ENCODE measurements at regions not wholly inside any gene's neighbourhood (a gene's known extent, or its start where the extent isn't known, plus 50 kb on each side); places are given as distances from the start of the nearest gene placed in this dataset.

DNA sequence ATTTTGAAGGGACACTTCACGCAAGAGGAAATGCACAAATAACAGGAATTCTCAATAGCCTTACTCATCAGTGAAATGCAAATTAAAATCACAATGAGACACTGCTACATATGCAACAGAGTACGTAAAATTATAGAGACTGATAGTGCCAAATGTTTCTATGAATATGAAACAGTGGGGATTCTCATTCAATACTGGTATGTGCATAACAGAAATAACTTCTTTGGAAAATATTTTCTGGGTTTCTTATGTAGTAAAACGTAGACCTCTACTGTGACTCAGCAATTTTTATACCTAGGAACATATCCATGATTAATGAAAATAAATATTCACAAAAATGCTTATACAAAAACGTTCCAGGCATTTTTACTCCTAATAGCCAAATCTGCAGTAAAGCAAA is 1625.2 kb downstream of the MAT2B start:
- no peak overlapping the region for H3K4me3 ChIP-seq (ENCODE audit: low read length)
- no peak for TF ChIP-seq ZNF274 (IDR thresholded peaks at IDR 0.05; ENCODE audit: low read depth, low read length)

- H3K4me3 ChIP-seq (ENCODE audit: low read length), result no peak overlapping the region
- TF ChIP-seq ZNF274 (IDR thresholded peaks at IDR 0.05; ENCODE audit: low read depth, low read length), result no peak
Observed at GRCh38 chr5:165134155-165134554, 1628.7 kb downstream of the MAT2B start.

GRCh38 chr5:165135565-165135964 is 1630.1 kb downstream of the MAT2B start:
- H3K4me3 ChIP-seq (ENCODE audit: low read length), result no peak overlapping the region
- TF ChIP-seq ZNF274 (IDR thresholded peaks at IDR 0.05; ENCODE audit: low read depth, low read length), result no peak

DNA sequence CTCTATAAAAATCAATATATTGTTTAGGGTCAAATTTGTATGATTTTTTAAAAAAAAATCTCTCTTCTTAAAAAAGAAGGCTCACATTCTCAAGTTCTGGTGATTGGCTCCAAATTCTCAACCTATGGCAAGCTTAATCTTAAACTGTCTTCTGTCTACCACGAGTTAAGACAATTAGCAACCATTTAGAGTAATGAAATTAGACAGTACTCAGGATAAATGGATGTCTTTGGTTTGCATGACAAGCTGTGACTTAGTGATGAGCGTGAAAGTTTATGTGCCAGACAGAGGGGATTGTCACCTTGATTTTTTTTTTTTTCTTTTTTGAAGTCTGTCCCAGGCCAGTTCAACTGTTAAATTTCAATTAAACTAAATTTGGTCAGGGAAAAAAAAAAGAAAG is 1632.3 kb downstream of the MAT2B start:
- no peak for TF ChIP-seq ZNF274 (IDR thresholded peaks at IDR 0.05; ENCODE audit: low read depth, low read length)
- H3K4me3 ChIP-seq (ENCODE audit: low read length), result no peak overlapping the region

- no peak for TF ChIP-seq ZNF274 (IDR thresholded peaks at IDR 0.05; ENCODE audit: low read depth, low read length)
- no peak overlapping the region for H3K4me3 ChIP-seq (ENCODE audit: low read length)
Observed at GRCh38 chr5:165138236-165138635, 1632.8 kb downstream of the MAT2B start.

DNA sequence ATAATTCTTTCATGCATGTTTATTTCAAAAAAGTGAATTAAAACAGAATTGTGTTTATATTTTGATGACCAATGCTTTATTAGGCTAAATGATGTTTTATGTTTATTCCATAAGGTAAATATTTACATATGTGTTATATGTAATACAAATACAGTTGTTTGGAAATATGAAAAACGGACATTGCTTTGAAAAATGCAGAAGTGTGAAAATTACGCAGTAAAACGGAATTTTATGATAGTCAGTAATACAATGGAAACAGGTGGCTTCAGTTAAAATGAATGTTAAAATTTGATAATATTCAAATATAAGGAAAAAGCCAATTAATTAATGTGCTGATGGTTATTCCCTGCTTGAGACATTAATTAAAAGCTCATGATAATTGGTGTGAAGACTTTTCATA is 1633.8 kb downstream of the MAT2B start:
- no peak for TF ChIP-seq ZNF274 (IDR thresholded peaks at IDR 0.05; ENCODE audit: low read depth, low read length)
- no peak overlapping the region for H3K4me3 ChIP-seq (ENCODE audit: low read length)

GRCh38 chr5:165139721-165140120 is 1634.3 kb downstream of the MAT2B start:
- TF ChIP-seq ZNF274 (IDR thresholded peaks at IDR 0.05; ENCODE audit: low read depth, low read length), result no peak
- no peak overlapping the region for H3K4me3 ChIP-seq (ENCODE audit: low read length)

DNA sequence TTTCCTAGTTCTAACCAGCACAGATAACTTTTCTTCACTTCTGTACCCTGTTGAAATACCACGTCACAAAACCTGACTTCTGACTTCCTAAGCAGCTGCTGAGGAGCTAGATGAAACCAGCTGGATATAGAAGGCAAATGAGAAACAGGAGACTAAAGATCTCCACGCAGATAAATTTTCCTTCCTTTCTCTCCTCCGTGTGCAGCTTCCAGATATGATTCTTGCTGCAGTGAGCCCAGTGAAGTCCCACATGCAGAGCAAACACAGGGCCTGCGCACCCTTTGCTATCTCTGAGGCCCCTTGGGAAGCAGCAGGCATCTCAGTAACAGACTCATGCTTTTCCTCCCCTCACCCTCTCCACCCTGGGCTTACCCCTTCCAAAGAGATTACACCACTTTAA is 1638.3 kb downstream of the MAT2B start:
- TF ChIP-seq ZNF274 (IDR thresholded peaks at IDR 0.05; ENCODE audit: low read depth, low read length), result no peak
- H3K4me3 ChIP-seq (ENCODE audit: low read length), result no peak overlapping the region

DNA sequence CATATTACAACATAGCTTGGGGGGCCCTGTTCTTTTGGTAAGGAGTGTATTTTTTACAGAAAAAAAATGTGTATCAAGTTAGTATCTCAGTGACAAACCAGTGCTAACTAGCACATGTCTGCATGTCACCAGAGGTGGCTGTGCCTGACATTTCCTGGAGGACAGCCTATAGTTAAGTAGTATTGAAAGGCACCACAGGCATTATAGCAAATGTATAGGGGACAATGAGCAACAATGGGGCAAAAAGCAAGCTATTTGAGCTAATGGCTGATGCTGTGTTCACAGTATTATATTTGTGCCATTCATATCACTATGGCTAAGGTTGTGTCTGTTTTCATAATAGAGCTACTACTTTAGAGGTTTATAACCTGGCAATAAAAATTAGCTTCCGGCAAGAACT is 1644.0 kb downstream of the MAT2B start:
- TF ChIP-seq ZNF274 (IDR thresholded peaks at IDR 0.05; ENCODE audit: low read depth, low read length), result no peak
- H3K4me3 ChIP-seq (ENCODE audit: low read length), result no peak overlapping the region

DNA sequence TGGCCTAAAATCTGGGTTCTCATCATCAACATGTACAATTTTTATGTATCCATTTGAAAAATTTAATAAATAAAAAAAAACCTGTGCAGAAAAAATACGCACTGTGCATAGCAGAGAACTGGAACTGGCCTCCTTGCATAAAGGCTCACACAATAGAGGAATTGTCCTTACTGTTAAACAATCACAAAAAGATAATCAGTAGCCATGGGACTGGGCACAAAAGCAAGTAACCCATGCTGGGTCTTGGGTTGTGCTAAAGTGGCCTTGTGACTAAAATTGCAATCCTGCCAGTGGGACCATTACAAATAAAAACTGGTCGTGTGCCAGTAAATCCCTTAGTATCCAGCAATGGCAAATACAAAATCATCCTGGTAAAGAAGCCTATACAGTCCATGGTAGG is 1646.6 kb downstream of the MAT2B start:
- no peak overlapping the region for H3K4me3 ChIP-seq (ENCODE audit: low read length)
- no peak for TF ChIP-seq ZNF274 (IDR thresholded peaks at IDR 0.05; ENCODE audit: low read depth, low read length)

DNA sequence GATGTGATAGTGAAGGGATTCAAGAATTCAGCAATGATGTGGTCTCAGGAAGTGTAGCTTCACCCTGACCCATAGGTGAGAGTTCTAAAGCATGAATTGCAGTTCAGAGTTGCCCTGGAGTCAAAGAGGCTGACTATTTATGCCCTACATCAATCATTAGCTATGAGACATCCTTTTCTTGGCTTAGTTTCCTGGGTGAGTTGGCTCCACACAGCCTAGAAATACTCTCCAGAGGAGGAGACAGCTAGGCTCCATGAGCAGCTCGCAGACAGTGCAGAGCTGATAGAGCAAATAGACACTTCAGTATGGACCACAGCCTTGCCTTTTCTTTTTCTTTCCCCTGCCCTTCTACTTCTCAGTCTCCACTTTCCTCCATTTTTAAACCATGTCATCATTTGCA is 1651.8 kb downstream of the MAT2B start:
- TF ChIP-seq ZNF274 (IDR thresholded peaks at IDR 0.05; ENCODE audit: low read depth, low read length), result no peak
- no peak overlapping the region for H3K4me3 ChIP-seq (ENCODE audit: low read length)

DNA sequence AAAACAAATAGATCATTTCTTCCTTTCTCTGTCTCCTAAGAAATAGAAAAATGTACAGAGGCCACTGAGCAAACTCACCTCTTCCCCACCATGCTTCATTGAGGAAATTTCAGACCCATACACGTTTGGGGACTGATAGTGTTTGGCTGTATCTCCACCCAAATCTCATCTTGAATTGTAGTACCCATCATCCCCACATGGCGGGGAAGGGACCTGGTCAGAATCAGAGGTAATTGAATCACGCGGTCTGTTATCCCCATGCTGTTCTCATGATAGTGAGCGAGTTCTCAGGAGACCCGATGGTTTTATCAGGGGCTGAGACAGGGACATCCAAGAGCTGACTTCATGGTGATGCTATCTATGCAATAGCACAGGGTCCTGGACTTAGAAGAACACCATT is 1655.8 kb downstream of the MAT2B start:
- no peak overlapping the region for H3K4me3 ChIP-seq (ENCODE audit: low read length)
- no peak for TF ChIP-seq ZNF274 (IDR thresholded peaks at IDR 0.05; ENCODE audit: low read depth, low read length)

- TF ChIP-seq ZNF274 (IDR thresholded peaks at IDR 0.05; ENCODE audit: low read depth, low read length), result no peak
- H3K4me3 ChIP-seq (ENCODE audit: low read length), result no peak overlapping the region
Observed at GRCh38 chr5:165163861-165164260, 1658.4 kb downstream of the MAT2B start.

DNA sequence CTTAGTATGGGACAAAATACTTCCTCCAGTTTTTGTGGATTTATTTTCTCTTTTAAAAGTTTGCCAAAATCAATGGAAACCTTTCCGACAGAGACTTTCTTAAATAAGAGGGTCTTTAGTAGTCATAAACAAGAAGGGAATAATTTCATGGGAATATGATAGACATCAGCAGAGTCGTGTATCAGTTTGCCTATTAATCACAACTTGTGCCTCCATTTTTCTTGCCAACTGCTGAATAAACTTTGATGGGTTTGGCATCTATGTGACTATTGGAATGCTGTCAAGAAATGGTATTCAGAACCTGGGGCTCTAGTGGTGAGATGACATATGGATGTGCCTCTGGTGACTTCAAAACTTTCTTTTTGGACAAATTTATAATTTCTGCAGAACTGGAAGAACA is 1668.2 kb downstream of the MAT2B start:
- TF ChIP-seq ZNF274 (IDR thresholded peaks at IDR 0.05; ENCODE audit: low read depth, low read length), result no peak

GRCh38 chr5:165175041-165175440 is 1669.6 kb downstream of the MAT2B start:
- TF ChIP-seq ZNF274 (IDR thresholded peaks at IDR 0.05; ENCODE audit: low read depth, low read length), result no peak
- H3K4me3 ChIP-seq (ENCODE audit: low read length), result no peak overlapping the region

More for the DNA sequence above, 1668.2 kb downstream of the MAT2B start:
- no peak overlapping the region for H3K4me3 ChIP-seq (ENCODE audit: low read length)

DNA sequence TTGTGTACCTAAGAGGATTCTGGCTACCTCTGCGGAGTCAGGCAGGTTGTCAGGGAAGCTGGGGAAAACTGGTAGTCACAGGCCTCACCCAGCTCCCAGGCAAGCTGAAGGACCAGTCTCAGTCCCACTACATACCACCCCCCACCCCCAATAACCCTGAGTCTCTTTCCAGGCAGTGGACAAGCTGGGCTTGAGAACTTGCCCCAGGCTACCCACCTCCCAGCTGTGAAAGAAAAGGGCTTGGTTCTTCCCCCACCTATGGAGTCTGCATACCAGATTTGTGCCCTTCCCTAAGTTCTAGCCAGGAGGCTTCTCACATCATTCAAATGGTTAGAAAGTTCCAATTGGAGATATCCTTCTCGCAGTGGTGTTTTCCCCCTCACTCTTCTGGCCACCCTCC is 1678.8 kb downstream of the MAT2B start:
- TF ChIP-seq ZNF274 (IDR thresholded peaks at IDR 0.05; ENCODE audit: low read depth, low read length), result no peak
- H3K4me3 ChIP-seq (ENCODE audit: low read length), result no peak overlapping the region

DNA sequence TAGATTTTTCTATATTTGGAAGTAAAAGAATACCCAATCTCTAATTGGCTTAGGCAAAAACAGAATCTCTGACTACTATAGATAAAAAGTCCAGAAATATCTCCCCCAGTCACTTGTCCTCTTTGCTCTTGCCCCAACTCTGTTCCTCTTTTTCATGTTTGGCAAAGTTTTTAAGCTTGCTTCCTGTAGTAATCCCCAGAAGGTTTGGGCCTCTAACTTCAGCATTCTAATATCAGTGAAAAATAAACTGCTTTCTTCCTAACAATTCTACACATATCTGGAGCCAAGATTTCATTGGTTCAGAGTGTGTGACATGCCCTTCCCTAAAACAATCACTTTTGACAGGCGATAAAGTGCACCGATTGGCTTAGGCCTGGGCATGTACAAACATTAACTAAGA is 1680.3 kb downstream of the MAT2B start:
- no peak for TF ChIP-seq ZNF274 (IDR thresholded peaks at IDR 0.05; ENCODE audit: low read depth, low read length)
- no peak overlapping the region for H3K4me3 ChIP-seq (ENCODE audit: low read length)
